ENCODE measurements at regions not wholly inside any gene's neighbourhood (a gene's known extent, or its start where the extent isn't known, plus 50 kb on each side); places are given as distances from the start of the nearest gene placed in this dataset.

DNA sequence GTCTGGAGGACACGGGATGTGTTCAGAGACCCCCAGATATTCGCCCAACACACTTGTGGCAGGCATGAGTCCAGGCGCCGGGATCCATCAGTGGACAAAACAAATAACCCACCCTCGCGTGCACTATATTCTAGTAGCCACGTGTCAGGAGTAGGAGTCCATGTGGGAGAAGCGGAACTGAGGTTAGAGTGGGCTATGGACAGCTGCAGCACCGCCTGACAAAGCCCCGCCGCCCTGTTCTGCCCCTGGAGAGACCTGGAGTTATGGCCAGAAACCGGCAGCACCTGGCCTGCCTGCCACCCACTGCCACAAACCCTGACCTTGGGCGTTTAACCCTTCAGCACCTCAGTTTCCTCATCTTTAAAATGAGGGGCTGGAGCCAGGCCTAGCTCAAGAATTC lies 181.0 kb upstream of the RNF32 start:
- TF ChIP-seq, protein P1, sequence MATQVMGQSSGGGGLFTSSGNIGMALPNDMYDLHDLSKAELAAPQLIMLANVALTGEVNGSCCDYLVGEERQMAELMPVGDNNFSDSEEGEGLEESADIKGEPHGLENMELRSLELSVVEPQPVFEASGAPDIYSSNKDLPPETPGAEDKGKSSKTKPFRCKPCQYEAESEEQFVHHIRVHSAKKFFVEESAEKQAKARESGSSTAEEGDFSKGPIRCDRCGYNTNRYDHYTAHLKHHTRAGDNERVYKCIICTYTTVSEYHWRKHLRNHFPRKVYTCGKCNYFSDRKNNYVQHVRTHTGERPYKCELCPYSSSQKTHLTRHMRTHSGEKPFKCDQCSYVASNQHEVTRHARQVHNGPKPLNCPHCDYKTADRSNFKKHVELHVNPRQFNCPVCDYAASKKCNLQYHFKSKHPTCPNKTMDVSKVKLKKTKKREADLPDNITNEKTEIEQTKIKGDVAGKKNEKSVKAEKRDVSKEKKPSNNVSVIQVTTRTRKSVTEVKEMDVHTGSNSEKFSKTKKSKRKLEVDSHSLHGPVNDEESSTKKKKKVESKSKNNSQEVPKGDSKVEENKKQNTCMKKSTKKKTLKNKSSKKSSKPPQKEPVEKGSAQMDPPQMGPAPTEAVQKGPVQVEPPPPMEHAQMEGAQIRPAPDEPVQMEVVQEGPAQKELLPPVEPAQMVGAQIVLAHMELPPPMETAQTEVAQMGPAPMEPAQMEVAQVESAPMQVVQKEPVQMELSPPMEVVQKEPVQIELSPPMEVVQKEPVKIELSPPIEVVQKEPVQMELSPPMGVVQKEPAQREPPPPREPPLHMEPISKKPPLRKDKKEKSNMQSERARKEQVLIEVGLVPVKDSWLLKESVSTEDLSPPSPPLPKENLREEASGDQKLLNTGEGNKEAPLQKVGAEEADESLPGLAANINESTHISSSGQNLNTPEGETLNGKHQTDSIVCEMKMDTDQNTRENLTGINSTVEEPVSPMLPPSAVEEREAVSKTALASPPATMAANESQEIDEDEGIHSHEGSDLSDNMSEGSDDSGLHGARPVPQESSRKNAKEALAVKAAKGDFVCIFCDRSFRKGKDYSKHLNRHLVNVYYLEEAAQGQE (IDR thresholded peaks at IDR 0.05; ENCODE audit: low read depth), result no peak
- TF ChIP-seq EGR1 (IDR thresholded peaks at IDR 0.05), result no peak
- TF ChIP-seq EP300 (IDR thresholded peaks at IDR 0.05; ENCODE audit: borderline replicate concordance), result no peak
- TF ChIP-seq TCF12 (IDR thresholded peaks at IDR 0.05; ENCODE audit: low read depth), result no peak
- TF ChIP-seq, protein P2, sequence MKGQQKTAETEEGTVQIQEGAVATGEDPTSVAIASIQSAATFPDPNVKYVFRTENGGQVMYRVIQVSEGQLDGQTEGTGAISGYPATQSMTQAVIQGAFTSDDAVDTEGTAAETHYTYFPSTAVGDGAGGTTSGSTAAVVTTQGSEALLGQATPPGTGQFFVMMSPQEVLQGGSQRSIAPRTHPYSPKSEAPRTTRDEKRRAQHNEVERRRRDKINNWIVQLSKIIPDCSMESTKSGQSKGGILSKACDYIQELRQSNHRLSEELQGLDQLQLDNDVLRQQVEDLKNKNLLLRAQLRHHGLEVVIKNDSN (IDR thresholded peaks at IDR 0.05), result no peak
- TF ChIP-seq YY1 (IDR thresholded peaks at IDR 0.05; ENCODE audit: low read depth), result no peak

Data from Ishikawa (cell line).